Fibroblast of lung (primary cell): ENCODE measurements at regions not wholly inside any gene's neighbourhood (a gene's known extent, or its start where the extent isn't known, plus 50 kb on each side); places are given as distances from the start of the nearest gene placed in this dataset.

Experiments
- DNase-seq, 2 donors: peaks; one replicate each; pipeline versions ENCODE4 v3.0.0 to v3.0.0-alpha.2; 2010; ENCODE audit warnings: low read depth in 2 of 2
- H2AFZ ChIP-seq: 2 replicates; pipeline ENCODE4 v1.5.1; 2012; ENCODE audit warnings: low read length, control low read depth, inconsistent platforms
- H3K27ac ChIP-seq: 2 replicates; pipeline ENCODE4 v1.5.1; 2011; ENCODE audit warnings: low read length, control low read depth; ENCODE audit not compliant: insufficient read depth
- H3K27me3 ChIP-seq: 2 replicates; pipeline ENCODE4 v1.5.1; 2011; ENCODE audit warnings: mild to moderate bottlenecking, low read length; ENCODE audit not compliant: control insufficient read depth, insufficient read depth
- H3K36me3 ChIP-seq: 2 replicates; pipeline ENCODE4 v1.5.1; 2011; ENCODE audit warnings: low read length; ENCODE audit not compliant: control insufficient read depth, insufficient read depth
- H3K4me1 ChIP-seq: 2 replicates; pipeline ENCODE4 v1.5.1; 2011; ENCODE audit warnings: low read length; ENCODE audit not compliant: control insufficient read depth, insufficient read depth; ENCODE audit errors: extremely low read depth
- H3K4me2 ChIP-seq: 2 replicates; pipeline ENCODE4 v1.5.1; 2011; ENCODE audit warnings: low read length, control low read depth; ENCODE audit not compliant: insufficient read depth; ENCODE audit errors: extremely low read depth
- H3K4me3 ChIP-seq, 4 experiments: fragments of 200-600 bp in 1 of 4; sonication (generic) in 1 of 4; replicated peaks in 1 of 4; 2 replicates each; pipeline ENCODE4 v1.5.1; 2011 to 2016; ENCODE audit warnings: low read length in 4 of 4, low read depth in 3 of 4, mild to moderate bottlenecking in 3 of 4, control low read depth in 2 of 4, inconsistent platforms in 1 of 4, mixed read lengths in 1 of 4; ENCODE audit not compliant: insufficient read depth in 1 of 4; ENCODE audit errors: control extremely low read depth in 1 of 4
- H3K79me2 ChIP-seq: 2 replicates; pipeline ENCODE4 v1.5.1; 2012; ENCODE audit warnings: mild to moderate bottlenecking, low read length, inconsistent platforms; ENCODE audit not compliant: control insufficient read depth, insufficient read depth
- H3K9ac ChIP-seq: 2 replicates; pipeline ENCODE4 v1.5.1; 2011; ENCODE audit warnings: mild to moderate bottlenecking, low read length, control low read depth; ENCODE audit not compliant: insufficient read depth
- H3K9me3 ChIP-seq: 2 replicates; pipeline ENCODE4 v1.5.1; 2012; ENCODE audit warnings: low read depth, low read length; ENCODE audit not compliant: control insufficient read depth, insufficient read depth
- H4K20me1 ChIP-seq: 2 replicates; pipeline ENCODE4 v1.5.1; 2011; ENCODE audit warnings: low read length; ENCODE audit not compliant: control insufficient read depth, insufficient read depth; ENCODE audit errors: extremely low read depth
- EZH2 ChIP-seq: IDR thresholded peaks from 2 replicates; pipeline ENCODE4 v1.5.1; 2012; ENCODE audit warnings: low read length, control low read depth, mild to moderate bottlenecking; ENCODE audit errors: missing control alignments
- TF ChIP-seq, protein P1 (sequence below), 2 donors: IDR thresholded peaks in 1 of 2; conservative IDR thresholded peaks in 1 of 2; 1 replicate in 1 of 2; 2 replicates in 1 of 2; pipeline ENCODE4 v1.5.1; 2011 to 2012; ENCODE audit warnings: low read length in 2 of 2, control low read depth in 1 of 2, inconsistent platforms in 1 of 2, low read depth in 1 of 2, mild to moderate bottlenecking in 1 of 2

DNA sequence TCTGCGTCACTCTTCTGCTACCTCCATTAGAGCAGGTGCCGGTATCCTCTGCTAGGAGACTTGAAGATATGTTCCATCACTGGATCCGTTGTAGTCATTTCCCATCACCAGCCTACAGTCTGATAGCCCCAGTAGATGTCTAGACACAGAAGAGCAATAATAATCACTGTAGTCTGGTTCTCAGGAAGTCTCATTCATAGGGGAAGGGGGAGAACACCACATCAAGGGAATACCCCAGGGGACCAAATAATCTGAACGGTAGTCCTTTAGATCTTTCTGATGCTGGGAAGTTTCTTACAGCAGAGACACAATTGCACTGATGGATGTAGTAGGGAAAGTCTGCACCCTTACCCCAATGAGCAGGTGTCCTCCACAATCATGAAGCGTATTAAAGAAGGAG lies 595.0 kb downstream of the EPHA3 start:
- no peak overlapping the region for H3K4me3 ChIP-seq
- H3K9ac ChIP-seq: no peak overlapping the region
- H3K9me3 ChIP-seq: no peaks in the 10 kb centered on the region
- H3K27ac ChIP-seq: no peak overlapping the region
- H3K79me2 ChIP-seq: no peaks in the 10 kb centered on the region
- DNase-seq: no peak
- no peaks in the 10 kb centered on the region for H4K20me1 ChIP-seq
- no peaks in the 10 kb centered on the region for H3K36me3 ChIP-seq
- TF ChIP-seq, protein P1, sequence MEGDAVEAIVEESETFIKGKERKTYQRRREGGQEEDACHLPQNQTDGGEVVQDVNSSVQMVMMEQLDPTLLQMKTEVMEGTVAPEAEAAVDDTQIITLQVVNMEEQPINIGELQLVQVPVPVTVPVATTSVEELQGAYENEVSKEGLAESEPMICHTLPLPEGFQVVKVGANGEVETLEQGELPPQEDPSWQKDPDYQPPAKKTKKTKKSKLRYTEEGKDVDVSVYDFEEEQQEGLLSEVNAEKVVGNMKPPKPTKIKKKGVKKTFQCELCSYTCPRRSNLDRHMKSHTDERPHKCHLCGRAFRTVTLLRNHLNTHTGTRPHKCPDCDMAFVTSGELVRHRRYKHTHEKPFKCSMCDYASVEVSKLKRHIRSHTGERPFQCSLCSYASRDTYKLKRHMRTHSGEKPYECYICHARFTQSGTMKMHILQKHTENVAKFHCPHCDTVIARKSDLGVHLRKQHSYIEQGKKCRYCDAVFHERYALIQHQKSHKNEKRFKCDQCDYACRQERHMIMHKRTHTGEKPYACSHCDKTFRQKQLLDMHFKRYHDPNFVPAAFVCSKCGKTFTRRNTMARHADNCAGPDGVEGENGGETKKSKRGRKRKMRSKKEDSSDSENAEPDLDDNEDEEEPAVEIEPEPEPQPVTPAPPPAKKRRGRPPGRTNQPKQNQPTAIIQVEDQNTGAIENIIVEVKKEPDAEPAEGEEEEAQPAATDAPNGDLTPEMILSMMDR (conservative IDR thresholded peaks at IDR 0.05 in 1 of 2, IDR thresholded peaks at IDR 0.05 in 1 of 2; ENCODE audit: low read depth in 1 of 2, low read length in 2 of 2): no peak
- TF ChIP-seq EZH2: no peak
- H3K4me2 ChIP-seq: no peak overlapping the region
- no peaks in the 10 kb centered on the region for H3K27me3 ChIP-seq
- H2AFZ ChIP-seq: no peak overlapping the region
- no peaks in the 10 kb centered on the region for H3K4me1 ChIP-seq

DNA sequence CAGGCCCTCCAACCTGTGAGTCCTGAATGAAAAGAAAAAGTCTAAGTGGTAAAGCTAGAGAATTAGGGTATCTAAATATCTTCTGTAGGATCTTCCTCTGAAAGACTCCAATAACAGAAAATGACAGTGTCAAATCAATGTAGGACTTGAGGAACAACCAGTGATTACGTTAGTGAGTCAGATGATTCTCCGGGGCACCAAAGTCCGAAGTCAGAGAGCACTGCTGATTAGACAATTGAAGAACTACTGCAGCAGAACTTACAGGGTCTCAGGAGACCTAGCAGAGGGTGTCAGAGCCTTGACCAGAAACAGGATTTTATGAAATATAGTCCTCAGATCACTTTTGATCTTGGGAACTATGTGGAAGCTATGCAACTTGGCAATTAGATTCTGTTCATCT lies 605.8 kb downstream of the EPHA3 start:
- no peaks in the 10 kb centered on the region for H3K4me1 ChIP-seq
- H4K20me1 ChIP-seq: no peaks in the 10 kb centered on the region
- H3K4me2 ChIP-seq: no peak overlapping the region
- no peaks in the 10 kb centered on the region for H3K79me2 ChIP-seq
- no peak for DNase-seq
- H3K27me3 ChIP-seq: no peaks in the 10 kb centered on the region
- H3K4me3 ChIP-seq: no peak overlapping the region
- H3K36me3 ChIP-seq: no peaks in the 10 kb centered on the region
- no peaks in the 10 kb centered on the region for H3K9me3 ChIP-seq
- no peak overlapping the region for H2AFZ ChIP-seq
- no peak for TF ChIP-seq EZH2
- TF ChIP-seq, protein P1 (conservative IDR thresholded peaks at IDR 0.05 in 1 of 2, IDR thresholded peaks at IDR 0.05 in 1 of 2; ENCODE audit: low read depth in 1 of 2, low read length in 2 of 2): no peak
- H3K9ac ChIP-seq: no peak overlapping the region
- no peak overlapping the region for H3K27ac ChIP-seq

DNA sequence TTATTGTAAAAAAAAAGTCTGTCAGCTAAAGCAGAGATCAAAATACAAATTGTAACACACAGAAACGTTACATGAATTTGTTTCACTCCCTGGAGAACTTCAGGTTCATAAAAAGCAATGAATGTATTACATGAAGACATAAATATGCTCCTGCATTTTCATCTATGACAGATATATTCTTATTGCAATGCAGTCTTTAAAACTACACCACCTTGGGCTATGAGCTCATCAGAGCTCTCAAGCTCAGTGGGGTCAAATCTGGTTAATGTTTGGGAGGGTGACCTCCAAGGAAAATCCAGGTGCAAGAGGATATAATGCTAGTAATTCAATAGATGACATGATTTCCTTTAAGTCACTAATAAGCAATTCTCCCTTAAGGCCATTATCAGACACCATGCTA lies 606.8 kb downstream of the EPHA3 start:
- no peak overlapping the region for H2AFZ ChIP-seq
- H3K9ac ChIP-seq: no peak overlapping the region
- H3K79me2 ChIP-seq: no peaks in the 10 kb centered on the region
- H3K4me2 ChIP-seq: no peak overlapping the region
- H3K4me3 ChIP-seq: no peak overlapping the region
- TF ChIP-seq EZH2: no peak
- TF ChIP-seq, protein P1 (conservative IDR thresholded peaks at IDR 0.05 in 1 of 2, IDR thresholded peaks at IDR 0.05 in 1 of 2; ENCODE audit: low read depth in 1 of 2, low read length in 2 of 2): no peak
- no peaks in the 10 kb centered on the region for H4K20me1 ChIP-seq
- H3K27ac ChIP-seq: no peak overlapping the region
- H3K4me1 ChIP-seq: no peaks in the 10 kb centered on the region
- H3K9me3 ChIP-seq: no peaks in the 10 kb centered on the region
- H3K27me3 ChIP-seq: no peaks in the 10 kb centered on the region
- no peak for DNase-seq
- H3K36me3 ChIP-seq: no peaks in the 10 kb centered on the region
